ENCODE measurements at regions not wholly inside any gene's neighbourhood (a gene's known extent, or its start where the extent isn't known, plus 50 kb on each side); places are given as distances from the start of the nearest gene placed in this dataset.

DNA sequence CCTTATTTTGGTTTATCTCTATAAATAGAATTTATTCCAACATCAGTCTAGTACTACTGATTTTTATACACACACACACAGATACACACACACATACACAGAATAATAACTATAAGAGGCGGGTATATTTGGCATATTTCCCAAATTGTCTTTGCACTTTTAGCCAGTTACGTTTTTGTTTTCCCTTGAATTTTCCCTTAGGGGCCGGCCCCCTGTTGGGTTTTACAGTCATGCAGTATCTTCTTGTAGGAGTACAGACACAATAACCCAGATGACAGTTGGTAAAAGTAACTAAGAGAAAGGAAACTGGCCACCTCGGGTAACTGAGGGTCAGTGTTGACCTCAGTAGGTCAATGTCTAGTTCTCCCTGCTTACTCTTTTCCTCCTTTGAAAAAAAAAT lies 50.9 kb downstream of the DISP1 start:
- H3K27me3 ChIP-seq (ENCODE audit: control insufficient read depth, insufficient read depth, low read length) = no peaks in the 10 kb centered on the region
- H3K9ac ChIP-seq (ENCODE audit: low read length) = no peak overlapping the region
- no peak overlapping the region for H3K27ac ChIP-seq (ENCODE audit: low read depth, low read length)
- no peaks in the 10 kb centered on the region for H3K9me3 ChIP-seq (ENCODE audit: control insufficient read depth, insufficient read depth, low read depth, low read length)
- no peaks in the 10 kb centered on the region for H3K36me3 ChIP-seq (ENCODE audit: control insufficient read depth, insufficient read depth, low read length)
- peaks cover 8% of the 10 kb centered on the region; the same call in 1 of the 2 replicates for H3K4me1 ChIP-seq (ENCODE audit: control insufficient read depth, insufficient read depth, low read length)
- no peak overlapping the region for H3K4me3 ChIP-seq (ENCODE audit: low read depth, low read length)

DNA sequence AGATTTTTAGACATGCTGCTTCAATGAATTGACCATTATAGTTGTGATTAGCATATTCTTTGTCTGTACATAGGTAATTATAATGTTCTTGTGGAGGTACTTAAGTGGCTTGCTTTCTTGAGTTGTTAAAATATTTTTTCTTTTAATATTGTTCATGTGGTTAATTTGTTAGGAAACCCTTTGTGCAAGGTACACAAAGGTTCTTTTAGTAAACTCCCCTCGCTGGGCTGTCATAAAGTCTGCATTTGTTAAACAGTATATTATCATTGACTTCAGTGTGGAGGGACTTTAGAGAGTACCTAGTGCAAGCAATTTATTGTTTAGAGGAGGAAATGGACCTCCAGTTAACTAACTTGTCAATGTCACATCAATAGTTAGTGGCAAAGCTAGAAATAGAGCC lies 52.5 kb downstream of the DISP1 start:
- H3K36me3 ChIP-seq (ENCODE audit: control insufficient read depth, insufficient read depth, low read length) = no peaks in the 10 kb centered on the region
- H3K9ac ChIP-seq (ENCODE audit: low read length) = no peak overlapping the region
- no peak overlapping the region for H3K4me3 ChIP-seq (ENCODE audit: low read depth, low read length)
- no peak overlapping the region for H3K27ac ChIP-seq (ENCODE audit: low read depth, low read length)
- H3K9me3 ChIP-seq (ENCODE audit: control insufficient read depth, insufficient read depth, low read depth, low read length) = no peaks in the 10 kb centered on the region
- H3K27me3 ChIP-seq (ENCODE audit: control insufficient read depth, insufficient read depth, low read length) = no peaks in the 10 kb centered on the region
- peaks cover 8% of the 10 kb centered on the region; the same call in 1 of the 2 replicates for H3K4me1 ChIP-seq (ENCODE audit: control insufficient read depth, insufficient read depth, low read length)

DNA sequence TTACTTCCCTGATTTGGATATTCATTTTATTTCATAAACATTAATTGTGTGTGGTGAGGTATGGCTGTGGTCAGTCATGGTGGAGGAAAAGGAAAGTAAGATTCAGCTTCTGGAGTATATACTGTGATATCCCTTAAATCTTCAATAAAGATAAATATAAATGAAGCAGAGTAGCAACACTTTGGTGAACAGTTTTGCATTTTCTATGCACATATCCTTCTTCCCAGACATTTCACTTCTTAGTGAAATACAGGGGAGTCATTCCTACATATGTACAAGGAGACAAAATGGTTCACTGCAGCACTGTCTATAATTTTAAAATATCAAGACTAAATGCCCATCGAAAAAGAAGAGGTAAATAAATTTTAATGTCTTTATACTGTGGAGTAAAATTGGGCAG lies 61.3 kb downstream of the DISP1 start:
- Histone ChIP-seq H3K9me3 (ENCODE audit: control insufficient read depth, insufficient read depth, low read depth, low read length) (no peaks in the 10 kb centered on the region), H3K9ac (ENCODE audit: low read length) (no peak overlapping the region), H3K27ac (ENCODE audit: low read depth, low read length) (no peak overlapping the region), H3K36me3 (ENCODE audit: control insufficient read depth, insufficient read depth, low read length) (no peaks in the 10 kb centered on the region), H3K4me1 (ENCODE audit: control insufficient read depth, insufficient read depth, low read length) (no peaks in the 10 kb centered on the region), H3K4me3 (ENCODE audit: low read depth, low read length) (no peak overlapping the region), H3K27me3 (ENCODE audit: control insufficient read depth, insufficient read depth, low read length) (no peaks in the 10 kb centered on the region)

GRCh38 chr1:222877854-222878253 lies 63.0 kb downstream of the DISP1 start:
- Histone ChIP-seq H3K9me3 (ENCODE audit: control insufficient read depth, insufficient read depth, low read depth, low read length) (no peaks in the 10 kb centered on the region), H3K27ac (ENCODE audit: low read depth, low read length) (no peak overlapping the region), H3K4me1 (ENCODE audit: control insufficient read depth, insufficient read depth, low read length) (no peaks in the 10 kb centered on the region), H3K36me3 (ENCODE audit: control insufficient read depth, insufficient read depth, low read length) (no peaks in the 10 kb centered on the region), H3K4me3 (ENCODE audit: low read depth, low read length) (no peak overlapping the region), H3K27me3 (ENCODE audit: control insufficient read depth, insufficient read depth, low read length) (no peaks in the 10 kb centered on the region), H3K9ac (ENCODE audit: low read length) (no peak overlapping the region)

DNA sequence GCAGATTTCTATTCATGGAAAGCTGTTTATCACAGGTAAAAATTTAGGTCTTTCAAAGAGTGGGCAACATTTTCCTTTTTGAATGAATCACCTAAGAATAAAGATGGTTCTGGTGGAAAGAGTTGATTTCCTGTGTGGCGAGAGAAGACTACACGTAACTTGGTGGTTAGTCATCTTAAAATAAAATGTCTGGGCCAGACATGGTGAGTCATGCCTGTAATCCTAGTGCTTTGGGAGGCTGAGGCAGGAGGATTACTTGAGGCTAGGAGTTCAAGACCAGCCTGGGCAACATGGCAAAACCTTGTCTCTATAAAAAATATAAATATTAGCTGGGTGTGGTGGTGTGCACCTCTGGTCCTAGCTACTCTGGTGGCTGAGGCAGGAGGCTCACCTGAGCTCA lies 65.7 kb downstream of the DISP1 start:
- no peaks in the 10 kb centered on the region for H3K9me3 ChIP-seq (ENCODE audit: control insufficient read depth, insufficient read depth, low read depth, low read length)
- H3K27me3 ChIP-seq (ENCODE audit: control insufficient read depth, insufficient read depth, low read length) = no peaks in the 10 kb centered on the region
- no peaks in the 10 kb centered on the region for H3K36me3 ChIP-seq (ENCODE audit: control insufficient read depth, insufficient read depth, low read length)
- H3K27ac ChIP-seq (ENCODE audit: low read depth, low read length) = no peak overlapping the region
- no peak overlapping the region for H3K9ac ChIP-seq (ENCODE audit: low read length)
- no peaks in the 10 kb centered on the region for H3K4me1 ChIP-seq (ENCODE audit: control insufficient read depth, insufficient read depth, low read length)
- H3K4me3 ChIP-seq (ENCODE audit: low read depth, low read length) = no peak overlapping the region

GRCh38 chr1:222886194-222886854 lies 71.5 kb downstream of the DISP1 start:
- no peaks in the 10 kb centered on the region for H3K4me1 ChIP-seq (ENCODE audit: control insufficient read depth, insufficient read depth, low read length)
- no peak overlapping the region for H3K27ac ChIP-seq (ENCODE audit: low read depth, low read length)
- H3K9me3 ChIP-seq (ENCODE audit: control insufficient read depth, insufficient read depth, low read depth, low read length) = no peaks in the 10 kb centered on the region
- no peaks in the 10 kb centered on the region for H3K36me3 ChIP-seq (ENCODE audit: control insufficient read depth, insufficient read depth, low read length)
- H3K27me3 ChIP-seq (ENCODE audit: control insufficient read depth, insufficient read depth, low read length) = no peaks in the 10 kb centered on the region
- H3K4me3 ChIP-seq (ENCODE audit: low read depth, low read length) = no peak overlapping the region
- H3K9ac ChIP-seq (ENCODE audit: low read length) = no peak overlapping the region

DNA sequence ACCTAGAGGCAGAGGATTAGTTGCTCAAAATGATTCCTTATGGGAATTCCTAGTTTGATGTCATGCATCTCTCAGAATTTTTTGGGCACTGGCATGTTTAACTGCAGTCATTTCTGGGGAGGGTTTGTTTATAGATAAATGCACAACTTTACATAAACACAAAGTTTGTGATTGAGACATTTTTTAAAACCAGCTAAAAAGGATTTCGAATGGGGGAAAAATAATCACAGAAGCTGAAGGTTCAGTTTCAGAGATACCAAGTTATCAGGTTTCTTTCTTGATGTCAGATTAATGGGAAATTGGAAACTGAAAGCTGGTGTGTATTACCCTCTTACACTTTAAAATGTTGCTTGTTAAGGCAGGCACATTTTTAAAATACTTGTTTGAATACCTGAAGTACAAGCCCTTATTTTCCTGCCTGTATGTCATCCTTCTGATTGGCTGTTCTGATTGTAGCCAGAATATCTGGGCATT lies 72.1 kb downstream of the DISP1 start:
- no peak overlapping the region for H3K4me3 ChIP-seq (ENCODE audit: low read depth, low read length)
- H3K4me1 ChIP-seq (ENCODE audit: control insufficient read depth, insufficient read depth, low read length) = no peaks in the 10 kb centered on the region
- no peak overlapping the region for H3K9ac ChIP-seq (ENCODE audit: low read length)
- no peaks in the 10 kb centered on the region for H3K27me3 ChIP-seq (ENCODE audit: control insufficient read depth, insufficient read depth, low read length)
- no peak overlapping the region for H3K27ac ChIP-seq (ENCODE audit: low read depth, low read length)
- H3K9me3 ChIP-seq (ENCODE audit: control insufficient read depth, insufficient read depth, low read depth, low read length) = no peaks in the 10 kb centered on the region
- H3K36me3 ChIP-seq (ENCODE audit: control insufficient read depth, insufficient read depth, low read length) = no peaks in the 10 kb centered on the region

DNA sequence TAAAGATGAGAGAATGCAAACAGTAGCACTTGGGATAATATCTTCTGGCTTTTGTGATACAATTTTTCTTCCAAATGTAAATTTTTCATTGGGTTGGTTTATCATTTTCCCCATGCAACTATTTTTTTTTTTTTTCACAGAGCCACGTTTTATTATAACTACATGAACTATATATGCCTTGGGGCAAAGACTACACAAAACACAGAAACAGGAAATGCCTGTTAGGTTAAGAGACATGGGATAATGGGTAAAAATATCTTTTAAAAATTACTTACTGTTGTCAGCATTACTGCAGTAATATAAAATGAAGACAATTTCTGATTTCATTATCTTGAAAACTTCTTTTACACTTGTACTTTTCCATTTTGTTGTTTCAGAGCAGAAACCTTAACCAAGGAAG lies 74.6 kb downstream of the DISP1 start:
- Histone ChIP-seq H3K4me1 (ENCODE audit: control insufficient read depth, insufficient read depth, low read length) (no peaks in the 10 kb centered on the region), H3K36me3 (ENCODE audit: control insufficient read depth, insufficient read depth, low read length) (no peaks in the 10 kb centered on the region), H3K9me3 (ENCODE audit: control insufficient read depth, insufficient read depth, low read depth, low read length) (peaks cover 5% of the 10 kb centered on the region; the same call in 1 of the 2 replicates), H3K27me3 (ENCODE audit: control insufficient read depth, insufficient read depth, low read length) (no peaks in the 10 kb centered on the region), H3K4me3 (ENCODE audit: low read depth, low read length) (no peak overlapping the region), H3K9ac (ENCODE audit: low read length) (no peak overlapping the region), H3K27ac (ENCODE audit: low read depth, low read length) (no peak overlapping the region)

DNA sequence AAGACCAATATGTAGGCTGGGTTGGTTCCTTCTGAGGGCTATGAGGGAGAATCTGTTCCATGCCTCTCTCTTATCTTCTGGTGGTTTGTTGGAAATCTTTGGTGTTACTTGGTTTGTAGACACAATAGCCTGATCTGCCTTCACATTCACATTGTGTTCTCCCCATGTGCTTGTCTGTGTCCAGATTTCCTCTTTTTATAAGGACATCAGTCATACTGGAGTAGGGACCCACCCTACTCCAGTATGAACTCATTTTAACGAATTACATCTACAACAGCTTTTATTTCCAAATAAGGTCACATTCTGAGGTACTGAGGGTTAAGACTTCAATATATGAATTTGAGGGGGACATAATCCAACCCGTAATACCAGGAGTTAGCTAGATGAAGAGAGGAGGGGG lies 75.9 kb downstream of the DISP1 start:
- H3K4me3 ChIP-seq (ENCODE audit: low read depth, low read length) = no peak overlapping the region
- H3K27me3 ChIP-seq (ENCODE audit: control insufficient read depth, insufficient read depth, low read length) = no peaks in the 10 kb centered on the region
- no peaks in the 10 kb centered on the region for H3K36me3 ChIP-seq (ENCODE audit: control insufficient read depth, insufficient read depth, low read length)
- no peaks in the 10 kb centered on the region for H3K4me1 ChIP-seq (ENCODE audit: control insufficient read depth, insufficient read depth, low read length)
- H3K9me3 ChIP-seq (ENCODE audit: control insufficient read depth, insufficient read depth, low read depth, low read length) = peaks cover 5% of the 10 kb centered on the region; the same call in 1 of the 2 replicates
- H3K27ac ChIP-seq (ENCODE audit: low read depth, low read length) = no peak overlapping the region
- H3K9ac ChIP-seq (ENCODE audit: low read length) = no peak overlapping the region

DNA sequence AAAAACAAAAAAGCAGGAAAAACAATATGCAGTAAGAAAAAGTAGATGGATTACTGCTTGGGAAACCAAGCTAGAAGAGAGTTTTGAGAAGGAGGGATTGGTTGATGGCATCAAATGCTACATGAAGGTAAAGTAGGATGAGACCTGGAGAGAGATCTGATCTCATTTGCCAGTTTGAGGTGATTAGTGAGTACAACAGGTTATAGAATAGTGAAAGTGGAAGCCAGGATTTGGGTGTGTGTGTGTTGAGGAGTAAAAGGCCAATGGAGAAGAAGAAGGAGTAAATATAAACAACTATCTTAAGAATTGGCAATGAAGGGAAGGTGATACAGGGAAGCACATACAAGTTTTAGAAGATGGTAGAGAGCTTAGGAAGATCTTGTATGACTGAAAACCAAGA lies 76.7 kb downstream of the DISP1 start:
- Histone ChIP-seq H3K27me3 (ENCODE audit: control insufficient read depth, insufficient read depth, low read length) (no peaks in the 10 kb centered on the region), H3K36me3 (ENCODE audit: control insufficient read depth, insufficient read depth, low read length) (no peaks in the 10 kb centered on the region), H3K9me3 (ENCODE audit: control insufficient read depth, insufficient read depth, low read depth, low read length) (peaks cover 5% of the 10 kb centered on the region; the same call in 1 of the 2 replicates), H3K27ac (ENCODE audit: low read depth, low read length) (no peak overlapping the region), H3K4me3 (ENCODE audit: low read depth, low read length) (no peak overlapping the region), H3K9ac (ENCODE audit: low read length) (no peak overlapping the region), H3K4me1 (ENCODE audit: control insufficient read depth, insufficient read depth, low read length) (no peaks in the 10 kb centered on the region)

GRCh38 chr1:222892137-222892769 lies 77.4 kb downstream of the DISP1 start:
- no peaks in the 10 kb centered on the region for H3K4me1 ChIP-seq (ENCODE audit: control insufficient read depth, insufficient read depth, low read length)
- H3K27me3 ChIP-seq (ENCODE audit: control insufficient read depth, insufficient read depth, low read length) = no peaks in the 10 kb centered on the region
- H3K9ac ChIP-seq (ENCODE audit: low read length) = no peak overlapping the region
- H3K27ac ChIP-seq (ENCODE audit: low read depth, low read length) = no peak overlapping the region
- peaks cover 5% of the 10 kb centered on the region; the same call in 1 of the 2 replicates for H3K9me3 ChIP-seq (ENCODE audit: control insufficient read depth, insufficient read depth, low read depth, low read length)
- no peak overlapping the region for H3K4me3 ChIP-seq (ENCODE audit: low read depth, low read length)
- H3K36me3 ChIP-seq (ENCODE audit: control insufficient read depth, insufficient read depth, low read length) = no peaks in the 10 kb centered on the region

Measured in HUES6 (cell line).